Lung microvascular endothelial cell (primary cell): ENCODE measurements at regions not wholly inside any gene's neighbourhood (a gene's known extent, or its start where the extent isn't known, plus 50 kb on each side); places are given as distances from the start of the nearest gene placed in this dataset.
A peak's percentile ranks its signal among the peaks of the same experiment; 100 is the strongest.
"Not testable (repeated sequence)": the region's sequence is repeated elsewhere in the genome, so short reads cannot be mapped to it uniquely, and the experiment has no call there.

Experiments used
- DNase-seq, 2 donors: peaks; one replicate each; pipeline versions ENCODE4 v3.0.0 to v3.0.0-alpha.2; 2010; ENCODE audit warnings: low read depth in 2 of 2

- no peak for DNase-seq
Observed at GRCh38 chr2:194559964-194560363, 1097.1 kb upstream of the SLC39A10 start.

GRCh38 chr2:194559523-194559922 lies 1097.5 kb upstream of the SLC39A10 start:
- no peak for DNase-seq

- no peak for DNase-seq
Observed at GRCh38 chr2:194557993-194558392, 1099.0 kb upstream of the SLC39A10 start.

- no peak for DNase-seq
Observed at GRCh38 chr2:194556629-194557028, 1100.4 kb upstream of the SLC39A10 start.

- no peak for DNase-seq
Observed at GRCh38 chr2:194553980-194554379, 1103.0 kb upstream of the SLC39A10 start.

- no peak for DNase-seq
Observed at GRCh38 chr2:194550702-194551101, 1106.3 kb upstream of the SLC39A10 start.

GRCh38 chr2:194549387-194549786 lies 1107.6 kb upstream of the SLC39A10 start:
- no peak for DNase-seq

- peak in 1 of 2 donors; percentile 2 for DNase-seq
Observed at GRCh38 chr2:194545978-194546377, 1111.0 kb upstream of the SLC39A10 start.

- no peak for DNase-seq
Observed at GRCh38 chr2:194539425-194539824, 1117.6 kb upstream of the SLC39A10 start.

GRCh38 chr2:194526121-194526520 lies 1130.9 kb upstream of the SLC39A10 start:
- no peak for DNase-seq

GRCh38 chr2:194514281-194514680 lies 1142.7 kb upstream of the SLC39A10 start:
- no peak for DNase-seq

- DNase-seq: not testable (repeated sequence)
Observed at GRCh38 chr2:194511070-194511469, 1146.0 kb upstream of the SLC39A10 start.

GRCh38 chr2:194504876-194505275 lies 1152.2 kb upstream of the SLC39A10 start:
- DNase-seq: not testable (repeated sequence)

GRCh38 chr2:194495046-194495445 lies 1162.0 kb upstream of the SLC39A10 start:
- DNase-seq: no peak

- no peak for DNase-seq
Observed at GRCh38 chr2:194494401-194494800, 1162.6 kb upstream of the SLC39A10 start.

GRCh38 chr2:194491409-194492115 lies 1165.5 kb upstream of the SLC39A10 start:
- no peak for DNase-seq

GRCh38 chr2:194486326-194486725 lies 1170.7 kb upstream of the SLC39A10 start:
- DNase-seq: no peak

- no peak for DNase-seq
Observed at GRCh38 chr2:194483041-194483440, 1174.0 kb upstream of the SLC39A10 start.

GRCh38 chr2:194465641-194466040 lies 1191.4 kb upstream of the SLC39A10 start:
- DNase-seq: no peak

GRCh38 chr2:194464964-194465638 lies 1191.9 kb upstream of the SLC39A10 start:
- no peak for DNase-seq

GRCh38 chr2:194462883-194463282 lies 1194.1 kb upstream of the SLC39A10 start:
- DNase-seq: not testable (repeated sequence)

GRCh38 chr2:194455358-194455757 lies 1201.7 kb upstream of the SLC39A10 start:
- DNase-seq: no peak

- no peak for DNase-seq
Observed at GRCh38 chr2:194452504-194452903, 1204.5 kb upstream of the SLC39A10 start.
